Smooth muscle cell (in vitro differentiated cells): ENCODE measurements at regions not wholly inside any gene's neighbourhood (a gene's known extent, or its start where the extent isn't known, plus 50 kb on each side); places are given as distances from the start of the nearest gene placed in this dataset.

Experiments used
- DNase-seq: peaks from one replicate; lab custom pipeline; 2025; ENCODE audit not compliant: unreplicated experiment; lab: John Stamatoyannopoulos, UW
- H2AFZ ChIP-seq: fragments of 200-600 bp; sonication (generic); 2 replicates; pipeline ENCODE4 v1.6.0; 2016; ENCODE audit warnings: antibody characterized with exemption, low read depth, mild to moderate bottlenecking
- H3F3A ChIP-seq: fragments of 200-600 bp; sonication (generic); 2 replicates; pipeline ENCODE4 v1.6.0; 2017; ENCODE audit warnings: antibody characterized with exemption, low read depth
- H3K27ac ChIP-seq: fragments of 200-600 bp; sonication (generic); 2 replicates; pipeline ENCODE4 v1.5.1; 2016; ENCODE audit warnings: low read depth, mild to moderate bottlenecking
- H3K27me3 ChIP-seq: fragments of 200-600 bp; sonication (generic); 2 replicates; pipeline ENCODE4 v1.6.1; 2016; ENCODE audit warnings: low read depth, mild to moderate bottlenecking
- H3K36me3 ChIP-seq: fragments of 200-600 bp; sonication (generic); 2 replicates; pipeline ENCODE4 v1.5.1; 2016; ENCODE audit warnings: low read depth
- H3K4me1 ChIP-seq: fragments of 200-600 bp; sonication (generic); 2 replicates; pipeline ENCODE4 v1.5.1; 2016; ENCODE audit warnings: low read depth
- H3K4me2 ChIP-seq: fragments of 200-600 bp; sonication (generic); 2 replicates; pipeline ENCODE4 v1.6.0; 2016; ENCODE audit warnings: mild to moderate bottlenecking
- H3K4me3 ChIP-seq: fragments of 200-600 bp; sonication (generic); 2 replicates; pipeline ENCODE4 v1.5.1; 2016; ENCODE audit warnings: mild to moderate bottlenecking
- H3K79me2 ChIP-seq: fragments of 200-600 bp; sonication (generic); 2 replicates; pipeline ENCODE4 v1.6.0; 2016; ENCODE audit warnings: low read depth, mild to moderate bottlenecking
- H3K9ac ChIP-seq: fragments of 200-600 bp; sonication (generic); 2 replicates; pipeline ENCODE4 v1.6.0; 2016; ENCODE audit warnings: low read depth
- H3K9me3 ChIP-seq: fragments of 200-600 bp; sonication (generic); replicated peaks from 2 replicates; pipeline ENCODE4 v1.5.1; 2016; ENCODE audit warnings: low read depth
- H4K20me1 ChIP-seq: fragments of 200-600 bp; sonication (generic); 2 replicates; pipeline ENCODE4 v1.6.0; 2016; ENCODE audit warnings: low read depth
- CTCF ChIP-seq: fragments of 200-600 bp; sonication (generic); IDR thresholded peaks from 2 replicates; pipeline ENCODE4 v1.5.1; 2017; ENCODE audit warnings: borderline replicate concordance, mild to moderate bottlenecking, antibody characterized with exemption; ENCODE audit not compliant: insufficient read depth, poor library complexity, severe bottlenecking
- WGBS: methylation state at CpG from one replicate; pipeline ENCODE4 v1.1.7; 2016; ENCODE audit warnings: low lambda C conversion rate; 5-methylcytosine and 5-hydroxymethylcytosine counted together

GRCh38 chr13:85089186-85089585, 710.0 kb downstream of the SLITRK6 start:
- H3K27me3 ChIP-seq, result no peaks in the 10 kb centered on the region
- no peak overlapping the region for H3K27ac ChIP-seq
- H3K4me2 ChIP-seq, result no peak overlapping the region
- no peaks in the 10 kb centered on the region for H3K79me2 ChIP-seq
- H3F3A ChIP-seq, result no peaks in the 10 kb centered on the region
- H3K4me3 ChIP-seq, result no peak overlapping the region
- no peaks in the 10 kb centered on the region for H3K36me3 ChIP-seq
- H3K4me1 ChIP-seq, result no peaks in the 10 kb centered on the region
- WGBS, result 85% methylated on average over 2 of the region's 2 CpGs
- no peak for TF ChIP-seq CTCF
- no peak for DNase-seq
- H3K9me3 ChIP-seq, result no peaks in the 10 kb centered on the region
- no peak overlapping the region for H2AFZ ChIP-seq
- no peaks in the 10 kb centered on the region for H4K20me1 ChIP-seq
- H3K9ac ChIP-seq, result no peak overlapping the region

GRCh38 chr13:85080691-85081090, 718.5 kb downstream of the SLITRK6 start:
- H3K36me3 ChIP-seq, result no peaks in the 10 kb centered on the region
- H3K4me2 ChIP-seq, result no peak overlapping the region
- H3K9ac ChIP-seq, result no peak overlapping the region
- H3K27ac ChIP-seq, result no peak overlapping the region
- H4K20me1 ChIP-seq, result no peaks in the 10 kb centered on the region
- no peak for DNase-seq
- H3F3A ChIP-seq, result no peaks in the 10 kb centered on the region
- no peaks in the 10 kb centered on the region for H3K79me2 ChIP-seq
- H3K4me1 ChIP-seq, result peaks cover 5% of the 10 kb centered on the region
- TF ChIP-seq CTCF, result no peak
- no peaks in the 10 kb centered on the region for H3K9me3 ChIP-seq
- H2AFZ ChIP-seq, result no peak overlapping the region
- no peaks in the 10 kb centered on the region for H3K27me3 ChIP-seq
- no peak overlapping the region for H3K4me3 ChIP-seq
- WGBS, result 68% methylated on average over 1 of the region's 1 CpG

GRCh38 chr13:85076343-85076742, 722.9 kb downstream of the SLITRK6 start:
- no peak for DNase-seq
- WGBS, result 87% methylated on average over 1 of the region's 1 CpG
- H3K9me3 ChIP-seq, result no peaks in the 10 kb centered on the region

More at GRCh38 chr13:85076343-85076742, 722.9 kb downstream of the SLITRK6 start:
- no peaks in the 10 kb centered on the region for H3K79me2 ChIP-seq
- no peak overlapping the region for H3K4me2 ChIP-seq
- no peak overlapping the region for H3K27ac ChIP-seq
- no peak overlapping the region for H3K9ac ChIP-seq
- H3F3A ChIP-seq, result no peaks in the 10 kb centered on the region
- H3K27me3 ChIP-seq, result no peaks in the 10 kb centered on the region
- no peak for TF ChIP-seq CTCF
- no peaks in the 10 kb centered on the region for H3K36me3 ChIP-seq
- no peak overlapping the region for H3K4me3 ChIP-seq
- peaks cover 5% of the 10 kb centered on the region for H3K4me1 ChIP-seq
- H4K20me1 ChIP-seq, result no peaks in the 10 kb centered on the region
- H2AFZ ChIP-seq, result no peak overlapping the region
